Neuronal stem cell (in vitro differentiated cells): ENCODE measurements at regions not wholly inside any gene's neighbourhood (a gene's known extent, or its start where the extent isn't known, plus 50 kb on each side); places are given as distances from the start of the nearest gene placed in this dataset.

Source experiments
- DNase-seq: peaks from one replicate; pipeline ENCODE4 v3.0.0-alpha.2; 2013; ENCODE audit warnings: low spot score
- H2AFZ ChIP-seq: one replicate; pipeline ENCODE4 v1.6.1; 2013; ENCODE audit warnings: mild to moderate bottlenecking, low read length, inconsistent platforms
- H2AK5ac ChIP-seq: 2 replicates; pipeline ENCODE4 v1.6.1; 2013; ENCODE audit warnings: low read depth, mild to moderate bottlenecking, inconsistent platforms, low read length, moderate library complexity, mixed read lengths
- H2BK120ac ChIP-seq: 2 replicates; pipeline ENCODE4 v1.6.1; 2013; ENCODE audit warnings: low read depth, mild to moderate bottlenecking, inconsistent platforms, low read length, moderate library complexity, mixed read lengths
- H2BK12ac ChIP-seq: one replicate; pipeline ENCODE4 v1.6.1; 2013; ENCODE audit warnings: low read length, inconsistent platforms
- H2BK15ac ChIP-seq: 2 replicates; pipeline ENCODE4 v1.6.1; 2013; ENCODE audit warnings: mild to moderate bottlenecking, low read length, inconsistent platforms, mixed read lengths
- H2BK5ac ChIP-seq: one replicate; pipeline ENCODE4 v1.6.1; 2013; ENCODE audit warnings: inconsistent platforms, mild to moderate bottlenecking, low read length, moderate library complexity
- H3K14ac ChIP-seq: one replicate; pipeline ENCODE4 v1.6.1; 2013; ENCODE audit warnings: low read length, inconsistent platforms
- H3K18ac ChIP-seq: 2 replicates; pipeline ENCODE4 v1.6.1; 2013; ENCODE audit warnings: low read length, inconsistent platforms
- H3K23ac ChIP-seq: 2 replicates; pipeline ENCODE4 v1.6.1; 2013; ENCODE audit warnings: low read depth, mild to moderate bottlenecking, mixed read lengths, low read length, inconsistent platforms; ENCODE audit not compliant: poor library complexity
- H3K27ac ChIP-seq: replicated peaks from 3 replicates; pipeline ENCODE4 v1.5.1; 2013; ENCODE audit warnings: low read length, inconsistent platforms
- H3K27me3 ChIP-seq, 3 experiments: 2 replicates each; pipeline ENCODE4 v1.6.1; 2013; ENCODE audit warnings: low read length in 3 of 3, mild to moderate bottlenecking in 2 of 3, inconsistent platforms in 1 of 3, low read depth in 1 of 3, mixed read lengths in 1 of 3, moderate library complexity in 1 of 3; ENCODE audit not compliant: control insufficient read depth in 3 of 3, insufficient read depth in 3 of 3
- H3K36me3 ChIP-seq, 2 donors: replicated peaks in 1 of 2; 2 replicates each; pipeline ENCODE4 v1.6.1; 2013; ENCODE audit warnings: low read length in 2 of 2; ENCODE audit not compliant: control insufficient read depth in 2 of 2, insufficient read depth in 2 of 2
- H3K4ac ChIP-seq: 2 replicates; pipeline ENCODE4 v1.6.1; 2013; ENCODE audit warnings: inconsistent platforms, mild to moderate bottlenecking, low read length, moderate library complexity
- H3K4me1 ChIP-seq, 2 donors: 1 replicate in 1 of 2; 2 replicates in 1 of 2; pipeline ENCODE4 v1.6.1; 2013; ENCODE audit warnings: low read length in 2 of 2, low read depth in 1 of 2; ENCODE audit not compliant: control insufficient read depth in 2 of 2, insufficient read depth in 1 of 2
- H3K4me2 ChIP-seq: one replicate; pipeline ENCODE4 v1.6.1; 2013; ENCODE audit warnings: mild to moderate bottlenecking, low read length, inconsistent platforms; ENCODE audit not compliant: insufficient read depth, poor library complexity, severe bottlenecking
- H3K4me3 ChIP-seq, 2 donors: 2 replicates each; pipeline ENCODE4 v1.5.1; 2013; ENCODE audit warnings: low read length in 2 of 2, mild to moderate bottlenecking in 2 of 2, inconsistent platforms in 1 of 2, moderate library complexity in 1 of 2
- H3K79me1 ChIP-seq: one replicate; pipeline ENCODE4 v1.6.1; 2013; ENCODE audit warnings: low read depth, mild to moderate bottlenecking, inconsistent platforms, low read length, moderate library complexity
- H3K9ac ChIP-seq: one replicate; pipeline ENCODE4 v1.6.1; 2013; ENCODE audit warnings: mild to moderate bottlenecking, low read depth, low read length, inconsistent platforms; ENCODE audit not compliant: poor library complexity
- H3K9me3 ChIP-seq, 2 donors: replicated peaks in 1 of 2; 2 replicates each; pipeline versions ENCODE3 to v1.6.1; 2013; ENCODE audit warnings: low read length in 2 of 2, mild to moderate bottlenecking in 2 of 2, inconsistent platforms in 1 of 2, low read depth in 1 of 2, mixed read lengths in 1 of 2, moderate library complexity in 1 of 2; ENCODE audit not compliant: control insufficient read depth in 2 of 2, insufficient read depth in 1 of 2
- H4K8ac ChIP-seq: one replicate; pipeline ENCODE4 v1.6.1; 2013; ENCODE audit warnings: low read depth, mild to moderate bottlenecking, inconsistent platforms, low read length, moderate library complexity
- H4K91ac ChIP-seq: one replicate; pipeline ENCODE4 v1.6.1; 2013; ENCODE audit warnings: low read length, low read depth, mild to moderate bottlenecking, inconsistent platforms; ENCODE audit not compliant: poor library complexity
- whole genome bisulfite sequencing, 2 donors: extraction: QIAGEN DNeasy Blood & Tissue Kit; methylation state at CpG; one replicate each; pipeline ENCODE4 v1.1.7; 2013; ENCODE audit warnings: missing lambda C conversion rate in 2 of 2, mixed read lengths in 1 of 2; ENCODE audit not compliant: insufficient read length in 2 of 2, insufficient replicate concordance in 1 of 2; ENCODE audit errors: extremely low coverage in 2 of 2; 5-methylcytosine and 5-hydroxymethylcytosine counted together

GRCh38 chr12:29971446-29971845 lies 187.7 kb upstream of the TMTC1 start:
- H3K18ac ChIP-seq, result no peak overlapping the region
- no peak overlapping the region for H2BK120ac ChIP-seq
- DNase-seq, result peak; percentile 17
- peaks cover 2 to 23% of the 10 kb centered on the region in 2 donors for H3K4me1 ChIP-seq
- H3K4me3 ChIP-seq, result no peak overlapping the region
- no peak overlapping the region for H4K8ac ChIP-seq
- H3K27ac ChIP-seq, result peak overlapping the region; percentile 44
- no peak overlapping the region for H3K9ac ChIP-seq
- no peak overlapping the region for H3K14ac ChIP-seq
- H4K91ac ChIP-seq, result no peak overlapping the region
- no peaks in the 10 kb centered on the region for H3K79me1 ChIP-seq
- no peak overlapping the region for H2BK5ac ChIP-seq
- no peak overlapping the region for H2BK12ac ChIP-seq
- H3K36me3 ChIP-seq, result no peaks in the 10 kb centered on the region
- H3K27me3 ChIP-seq, result no peaks in the 10 kb centered on the region
- no CpG with 5 or more reads among the region's 2 CpGs for WGBS, 2 donors
- no peak overlapping the region for H2BK15ac ChIP-seq
- no peak overlapping the region for H2AK5ac ChIP-seq
- H2AFZ ChIP-seq, result peak overlapping the region; percentile 76
- H3K4ac ChIP-seq, result no peak overlapping the region
- H3K23ac ChIP-seq, result no peak overlapping the region
- H3K4me2 ChIP-seq, result no peak overlapping the region
- H3K9me3 ChIP-seq, result peaks cover 0 to 4% of the 10 kb centered on the region in 2 donors

- H3K4me2 ChIP-seq, result no peak overlapping the region
- H2BK15ac ChIP-seq, result no peak overlapping the region
- DNase-seq, result no peak
- H3K18ac ChIP-seq, result no peak overlapping the region
- WGBS, 2 donors, result no CpG with 5 or more reads among the region's 3 CpGs
- no peak overlapping the region for H3K4ac ChIP-seq
- H4K91ac ChIP-seq, result no peak overlapping the region
- H3K27me3 ChIP-seq, result no peaks in the 10 kb centered on the region
- no peak overlapping the region for H2BK5ac ChIP-seq
- H3K27ac ChIP-seq, result no peak overlapping the region
- H2AFZ ChIP-seq, result peak overlapping the region; percentile 76
- H2BK120ac ChIP-seq, result no peak overlapping the region
- no peak overlapping the region for H4K8ac ChIP-seq
- H3K9ac ChIP-seq, result no peak overlapping the region
- no peak overlapping the region for H3K14ac ChIP-seq
- peaks cover 2 to 23% of the 10 kb centered on the region in 2 donors for H3K4me1 ChIP-seq
- no peaks in the 10 kb centered on the region for H3K79me1 ChIP-seq
- no peak overlapping the region for H2BK12ac ChIP-seq
- H2AK5ac ChIP-seq, result no peak overlapping the region
- no peak overlapping the region for H3K4me3 ChIP-seq
- peaks cover 0 to 4% of the 10 kb centered on the region in 2 donors for H3K9me3 ChIP-seq
- no peak overlapping the region for H3K23ac ChIP-seq
- H3K36me3 ChIP-seq, result no peaks in the 10 kb centered on the region
These were observed 186.8 kb upstream of the TMTC1 start for GRCh38 chr12:29970501-29970900.

- Histone ChIP-seq H2BK15ac (no peak overlapping the region), H3K14ac (no peak overlapping the region), H2AK5ac (no peak overlapping the region), H2BK12ac (no peak overlapping the region), H3K4ac (no peak overlapping the region), H4K8ac (no peak overlapping the region), H3K9ac (no peak overlapping the region), H3K4me1 (peaks cover 0 to 9% of the 10 kb centered on the region in 2 donors), H2BK5ac (no peak overlapping the region), H3K18ac (no peak overlapping the region), H3K9me3 (no peaks in the 10 kb centered on the region), H3K79me1 (no peaks in the 10 kb centered on the region), H3K36me3 (no peaks in the 10 kb centered on the region), H3K4me3 (no peak overlapping the region), H3K23ac (no peak overlapping the region), H2BK120ac (no peak overlapping the region), H3K27ac (no peak overlapping the region), H4K91ac (no peak overlapping the region), H3K4me2 (no peak overlapping the region), H2AFZ (no peak overlapping the region), H3K27me3 (no peaks in the 10 kb centered on the region)
- DNase-seq, result no peak
- WGBS, 2 donors, result no CpG with 5 or more reads among the region's 6 CpGs
These were observed 178.7 kb upstream of the TMTC1 start for GRCh38 chr12:29962276-29963035.

GRCh38 chr12:29961231-29961630 lies 177.5 kb upstream of the TMTC1 start:
- Histone ChIP-seq H3K27me3 (no peaks in the 10 kb centered on the region), H3K36me3 (no peaks in the 10 kb centered on the region), H2AFZ (no peak overlapping the region), H3K9ac (no peak overlapping the region), H2AK5ac (no peak overlapping the region), H3K14ac (no peak overlapping the region), H4K91ac (no peak overlapping the region), H3K18ac (no peak overlapping the region), H2BK15ac (no peak overlapping the region), H3K4ac (no peak overlapping the region), H3K4me1 (peaks cover 0 to 9% of the 10 kb centered on the region in 2 donors), H3K9me3 (no peaks in the 10 kb centered on the region), H4K8ac (no peak overlapping the region), H2BK12ac (no peak overlapping the region), H2BK120ac (no peak overlapping the region), H3K23ac (no peak overlapping the region), H3K27ac (no peak overlapping the region), H3K4me2 (no peak overlapping the region), H3K4me3 (no peak overlapping the region), H2BK5ac (no peak overlapping the region), H3K79me1 (no peaks in the 10 kb centered on the region)
- DNase-seq, result no peak
- no CpG with 5 or more reads among the region's 4 CpGs for WGBS, 2 donors
